HepG2 (cell line): ENCODE measurements at regions not wholly inside any gene's neighbourhood (a gene's known extent, or its start where the extent isn't known, plus 50 kb on each side); places are given as distances from the start of the nearest gene placed in this dataset.

Experiments
- ATAC-seq: fragments of 200-7000 bp; cut with Tn5 transposase; 3 replicates; pipeline ENCODE4 v1.9.1; 2020; ENCODE audit warnings: mild to moderate bottlenecking, moderate library complexity
- BruUV-seq: library from RNA; stranded (reverse); fragments of 400-500 nt; replicated peaks from 2 replicates; lab custom pipeline; 2021; lab: Mats Ljungman, UMichigan
- CTCF ChIA-PET: fragments of 300-600 bp; formaldehyde crosslinking; extraction: SDS; loops from one replicate; lab custom pipeline; 2021; ENCODE audit warnings: low total read pairs, inconsistent platforms, low intra/inter-chr PET ratio; lab: Yijun Ruan, JAX
- POLR2A ChIA-PET: fragments of 350-600 bp; sonication (Branson Sonifier 250); formaldehyde crosslinking; loops from one replicate; lab custom pipeline; 2020; ENCODE audit warnings: antibody characterized with exemption, inconsistent platforms; lab: Yijun Ruan, JAX
- DNase-seq: peaks from one replicate; pipeline ENCODE4 v3.0.0-alpha.2; 2015; ENCODE audit warnings: low spot score
- FAIRE-seq: peaks from 3 replicates; lab custom pipeline; 2011; peaks lifted over from hg19 to GRCh38; lab: Jason Lieb, UNC
- H2AFZ ChIP-seq: one replicate; pipeline ENCODE4 v1.6.1; 2011; ENCODE audit warnings: low read length, inconsistent platforms
- H3K27ac ChIP-seq: fragments of 300-600 bp; 3 replicates; pipeline ENCODE4 v1.8.0; 2011; ENCODE audit warnings: mixed run types, mild to moderate bottlenecking, mixed read lengths, low read length, inconsistent platforms; ENCODE audit not compliant: insufficient read depth; ENCODE audit errors: extremely low read length
- H3K27me3 ChIP-seq, 2 experiments: fragments of 200-600 bp in 1 of 2; 2 replicates in 1 of 2; 3 replicates in 1 of 2; pipeline versions ENCODE4 v1.6.0 to v1.8.0; 2011; ENCODE audit warnings: low read length in 2 of 2, mild to moderate bottlenecking in 2 of 2, moderate library complexity in 2 of 2, inconsistent platforms in 1 of 2; ENCODE audit not compliant: insufficient read depth in 2 of 2, control insufficient read depth in 1 of 2
- H3K36me3 ChIP-seq, 2 experiments: fragments of 200-600 bp in 1 of 2; replicated peaks in 1 of 2; 2 replicates in 1 of 2; 3 replicates in 1 of 2; pipeline versions ENCODE4 v1.5.1 to v1.8.0; 2011; ENCODE audit warnings: low read length in 2 of 2, inconsistent platforms in 1 of 2; ENCODE audit not compliant: insufficient read depth in 2 of 2, control insufficient read depth in 1 of 2
- H3K4me1 ChIP-seq: 2 replicates; pipeline ENCODE4 v1.5.1; 2012; ENCODE audit warnings: low read length, inconsistent platforms; ENCODE audit not compliant: insufficient read depth
- H3K4me2 ChIP-seq: 2 replicates; pipeline ENCODE4 v1.6.0; 2011; ENCODE audit warnings: low read depth, low read length, inconsistent platforms
- H3K4me3 ChIP-seq, 3 experiments: fragments of 200-600 bp in 1 of 3; sonication (generic), shearing (Covaris generic) in 1 of 3; replicated peaks in 1 of 3; 2 replicates each; pipeline ENCODE4 v1.5.1; 2011 to 2016; ENCODE audit warnings: low read length in 3 of 3, inconsistent platforms in 2 of 3, low read depth in 2 of 3, mild to moderate bottlenecking in 2 of 3, control low read depth in 1 of 3, mixed read lengths in 1 of 3; ENCODE audit not compliant: insufficient read depth in 1 of 3
- H3K79me2 ChIP-seq: one replicate; pipeline ENCODE4 v1.6.1; 2011; ENCODE audit warnings: low read length, inconsistent platforms; ENCODE audit not compliant: insufficient read depth
- H3K9ac ChIP-seq: 2 replicates; pipeline ENCODE4 v1.6.0; 2011; ENCODE audit warnings: mild to moderate bottlenecking, low read depth, low read length, inconsistent platforms; ENCODE audit not compliant: insufficient read depth
- H3K9me3 ChIP-seq: 2 replicates; pipeline ENCODE4 v1.5.1; 2012; ENCODE audit warnings: mild to moderate bottlenecking, low read length
- H4K20me1 ChIP-seq: 2 replicates; pipeline ENCODE4 v1.6.0; 2011; ENCODE audit warnings: inconsistent platforms, mild to moderate bottlenecking, low read length, moderate library complexity; ENCODE audit not compliant: insufficient read depth
- MXI1 ChIP-seq: IDR thresholded peaks from 3 replicates; pipeline ENCODE4 v1.6.1; 2012; ENCODE audit warnings: low read depth, low read length, inconsistent platforms, borderline replicate concordance
- MYNN ChIP-seq: sonication (generic); formaldehyde crosslinking; IDR thresholded peaks from 2 replicates; pipeline ENCODE4 v1.4.0; 2020; ENCODE audit warnings: mild to moderate bottlenecking, low read depth, missing genetic modification reagents
- RFXANK ChIP-seq: IDR thresholded peaks from 2 replicates; pipeline ENCODE4 v1.6.1; 2016
- SALL1 ChIP-seq: sonication (generic); formaldehyde crosslinking; IDR thresholded peaks from 2 replicates; pipeline ENCODE4 v1.8.0; 2022; ENCODE audit warnings: mild to moderate bottlenecking, missing genetic modification reagents
- SRSF9 ChIP-seq: fragments of 200-400 bp; formaldehyde crosslinking; IDR thresholded peaks from 2 replicates; pipeline ENCODE4 v1.6.1; 2018; ENCODE audit warnings: borderline replicate concordance, mild to moderate bottlenecking, low read depth, low read length; ENCODE audit not compliant: insufficient read depth, poor library complexity, severe bottlenecking
- ZNF207 ChIP-seq: fragments of 450-650 bp; IDR thresholded peaks from 2 replicates; pipeline ENCODE4 v1.6.1; 2016; ENCODE audit warnings: antibody characterized with exemption, borderline replicate concordance
- ZNF274 ChIP-seq: sonication (generic); formaldehyde crosslinking; IDR thresholded peaks from 2 replicates; pipeline ENCODE4 v1.5.1; 2020; ENCODE audit warnings: mild to moderate bottlenecking, missing genetic modification reagents
- ZNF709 ChIP-seq: sonication (generic); formaldehyde crosslinking; IDR thresholded peaks from 2 replicates; pipeline ENCODE4 v1.5.0; 2020; ENCODE audit warnings: mild to moderate bottlenecking, missing genetic modification reagents
- ZNF792 ChIP-seq: IDR thresholded peaks from 2 replicates; pipeline ENCODE4 v1.6.1; 2016
- WGBS: methylation state at CpG from one replicate; pipeline ENCODE4 v1.1.6; 2017; ENCODE audit warnings: low lambda C conversion rate; 5-methylcytosine and 5-hydroxymethylcytosine counted together
- in situ Hi-C: cut with HindIII; loops from 2 replicates; pipeline ENCODE4 v1.10.0; 2017; ENCODE audit warnings: low pct_unique_long_range_greater_than_20kb; ENCODE audit not compliant: extremely low pct_ligation_motif_present
- intact Hi-C: fragments of 100-400 bp; cut with micrococcal nuclease; formaldehyde crosslinking; loops from one replicate; pipeline ENCODE4 v1.10.0; 2022; ENCODE audit not compliant: unreplicated experiment

DNA sequence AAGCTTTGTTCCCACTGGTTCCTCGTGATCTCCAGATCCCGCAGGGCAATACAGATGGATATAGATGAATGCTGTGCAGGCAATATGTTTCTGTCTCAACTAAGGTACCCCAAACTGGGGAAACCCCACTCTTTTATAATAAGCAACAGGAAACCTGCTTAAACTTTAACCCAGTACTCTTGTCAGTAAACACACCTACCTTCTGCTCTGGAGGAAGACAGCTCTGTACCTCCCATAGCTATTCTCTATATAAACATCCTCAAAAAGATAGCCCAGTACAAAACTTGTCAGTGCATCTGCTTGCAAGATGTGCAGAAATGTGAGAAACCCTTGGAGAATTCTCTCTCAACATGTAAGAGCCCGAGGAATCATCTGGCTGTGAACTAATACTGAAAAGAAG, 583.6 kb downstream of the OLFM4 start:
- POLR2A ChIA-PET: no interaction called here
- no peak for FAIRE-seq
- Histone ChIP-seq H3K36me3 (no peaks in the 10 kb centered on the region), H4K20me1 (no peaks in the 10 kb centered on the region), H3K9me3 (peaks cover 61% of the 10 kb centered on the region), H3K9ac (no peak overlapping the region), H3K27me3 (no peaks in the 10 kb centered on the region), H2AFZ (no peak overlapping the region), H3K4me3 (no peak overlapping the region), H3K79me2 (no peaks in the 10 kb centered on the region), H3K27ac (no peak overlapping the region), H3K4me1 (no peaks in the 10 kb centered on the region), H3K4me2 (no peak overlapping the region)
- 18% methylated on average over 3 of the region's 3 CpGs for WGBS
- CTCF ChIA-PET: no interaction called here
- no peak for TF ChIP-seq SALL1 (CRISPR knock-in tag)
- TF ChIP-seq MYNN (CRISPR knock-in tag): no peak
- TF ChIP-seq ZNF274 (CRISPR knock-in tag): no peak
- TF ChIP-seq ZNF792 (CRISPR knock-in tag): no peak
- no peak for TF ChIP-seq ZNF207
- TF ChIP-seq RFXANK (CRISPR knock-in tag): no peak
- TF ChIP-seq SRSF9: no peak
- DNase-seq: no peak
- BruUV-seq: no TSS peak
- no peak for ATAC-seq
- in situ Hi-C loops (no loop called here), intact Hi-C loops (no loop called here)

GRCh38 chr13:53622456-53622855, 593.8 kb downstream of the OLFM4 start:
- H3K4me2 ChIP-seq: no peak overlapping the region
- ChIA-PET CTCF (no interaction called here), POLR2A (no interaction called here)
- H3K36me3 ChIP-seq: no peaks in the 10 kb centered on the region
- peaks cover 56% of the 10 kb centered on the region for H3K9me3 ChIP-seq
- no peak overlapping the region for H2AFZ ChIP-seq
- no peaks in the 10 kb centered on the region for H3K27me3 ChIP-seq
- H4K20me1 ChIP-seq: no peaks in the 10 kb centered on the region
- BruUV-seq: no TSS peak
- no peak overlapping the region for H3K27ac ChIP-seq
- 0% methylated on average over 2 of the region's 2 CpGs for WGBS
- in situ Hi-C loops: no loop called here
- TF ChIP-seq MXI1 (no peak), ZNF709 (CRISPR knock-in tag) (no peak)
- DNase-seq (no peak), FAIRE-seq (no peak), ATAC-seq (no peak)
- H3K4me3 ChIP-seq: no peak overlapping the region
- intact Hi-C loops: no loop called here
- no peak overlapping the region for H3K9ac ChIP-seq
- no peaks in the 10 kb centered on the region for H3K79me2 ChIP-seq
- no peaks in the 10 kb centered on the region for H3K4me1 ChIP-seq
